HG03045 (cell line): ENCODE measurements at regions not wholly inside any gene's neighbourhood (a gene's known extent, or its start where the extent isn't known, plus 50 kb on each side); places are given as distances from the start of the nearest gene placed in this dataset.
A peak's percentile ranks its signal among the peaks of the same experiment; 100 is the strongest.
"Not testable (repeated sequence)": the region's sequence is repeated elsewhere in the genome, so short reads cannot be mapped to it uniquely, and the experiment has no call there.

Source experiments
- ATAC-seq: cut with Tn5 transposase; IDR thresholded peaks from one replicate; pipeline ENCODE4 v1.9.1; 2021; ENCODE audit warnings: mild to moderate bottlenecking, moderate library complexity; ENCODE audit not compliant: unreplicated experiment

DNA sequence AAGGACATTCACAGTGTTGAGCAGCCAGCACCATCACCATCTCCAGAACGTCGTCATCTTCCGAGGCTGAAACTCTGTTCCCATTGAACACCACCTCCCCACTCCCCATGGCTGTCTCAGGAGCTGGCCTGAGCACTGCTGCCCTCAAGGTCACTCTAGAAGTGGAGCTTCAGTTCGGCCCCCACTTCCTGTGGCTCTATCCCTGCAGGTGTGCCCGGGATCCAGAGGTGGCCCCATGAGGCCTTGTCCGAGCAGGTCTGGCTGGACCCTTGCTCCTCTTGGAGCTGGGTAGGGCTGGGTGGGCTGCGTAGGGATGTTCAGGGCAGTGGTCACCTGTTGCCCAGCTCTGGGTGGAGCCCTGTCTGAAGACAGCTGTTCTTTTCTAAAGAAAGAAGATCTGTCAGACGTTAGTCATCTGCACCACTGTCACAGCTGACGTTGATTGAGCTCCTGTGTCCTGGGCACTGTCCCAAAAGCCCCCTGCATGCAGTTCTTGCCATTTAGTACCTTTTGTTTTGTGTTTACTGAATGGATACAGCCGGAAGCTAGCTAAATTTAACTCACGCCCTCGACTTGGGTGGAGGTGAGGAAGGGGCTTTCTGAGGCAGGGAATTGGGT lies 75.5 kb upstream of the CLDN5 start:
- no peak for ATAC-seq

DNA sequence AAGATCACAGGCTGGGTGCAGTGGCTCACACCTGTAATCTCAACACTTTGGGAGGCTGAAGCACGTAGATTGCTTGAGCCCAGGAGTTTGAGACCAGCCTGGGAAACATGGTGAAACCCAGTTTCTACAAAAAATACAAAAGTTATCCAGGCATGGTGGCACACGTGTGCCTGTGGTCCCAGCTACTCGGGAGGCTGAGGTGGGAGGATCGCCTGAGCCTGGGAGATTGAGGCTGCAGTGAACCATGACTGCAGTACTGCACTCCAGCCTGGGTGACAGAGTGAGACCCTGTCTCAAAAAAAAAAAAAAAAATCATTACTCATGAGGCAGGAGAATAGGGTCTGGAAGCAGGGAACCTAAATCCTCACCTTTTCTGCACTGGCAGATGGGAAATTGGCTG lies 79.1 kb upstream of the CLDN5 start:
- not testable (repeated sequence) for ATAC-seq

GRCh38 chr22:19603767-19604166 lies 79.6 kb upstream of the CLDN5 start:
- no peak for ATAC-seq

- no peak for ATAC-seq
Measured at GRCh38 chr22:19604711-19605268, 80.6 kb upstream of the CLDN5 start.

DNA sequence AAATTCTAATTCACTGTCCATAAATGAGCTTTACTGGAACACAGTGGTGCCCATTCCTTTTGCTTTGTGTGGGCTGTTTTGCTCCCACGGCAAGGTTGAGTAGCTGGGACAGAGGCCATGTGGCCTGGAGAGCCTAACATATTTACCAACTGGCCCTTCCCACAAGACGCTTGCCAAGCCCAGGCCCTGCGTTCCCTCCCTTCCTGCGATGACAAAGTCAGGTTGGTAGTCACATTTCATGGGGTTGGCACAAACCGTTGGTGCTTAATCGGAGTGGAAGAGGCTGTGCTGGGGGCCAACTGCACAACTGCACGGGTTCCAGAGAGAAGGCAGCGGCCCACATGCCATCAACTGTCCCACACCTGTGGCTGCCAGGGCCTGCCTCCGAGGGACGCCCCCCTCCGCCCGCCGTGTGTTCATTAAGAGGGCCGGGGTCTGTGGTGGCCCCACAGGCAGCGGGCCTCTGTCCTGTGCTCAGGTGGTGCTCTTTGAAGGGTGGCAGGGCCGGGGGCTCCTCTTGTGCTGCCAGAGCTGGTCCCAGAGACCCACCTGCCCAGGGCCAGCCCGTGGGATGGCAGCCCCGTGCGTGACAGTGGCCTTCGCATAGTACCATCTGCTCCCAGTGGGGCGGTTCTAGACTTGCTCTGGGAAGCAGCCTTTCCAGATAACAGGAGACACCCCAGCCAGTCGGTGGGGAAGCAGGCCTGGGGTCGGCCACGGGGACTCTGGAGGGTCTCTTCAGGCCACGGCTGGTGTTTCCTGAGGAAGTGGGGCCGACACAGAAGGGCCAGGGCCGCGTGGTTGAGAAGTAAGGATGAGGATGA lies 81.5 kb upstream of the CLDN5 start:
- ATAC-seq: no peak

DNA sequence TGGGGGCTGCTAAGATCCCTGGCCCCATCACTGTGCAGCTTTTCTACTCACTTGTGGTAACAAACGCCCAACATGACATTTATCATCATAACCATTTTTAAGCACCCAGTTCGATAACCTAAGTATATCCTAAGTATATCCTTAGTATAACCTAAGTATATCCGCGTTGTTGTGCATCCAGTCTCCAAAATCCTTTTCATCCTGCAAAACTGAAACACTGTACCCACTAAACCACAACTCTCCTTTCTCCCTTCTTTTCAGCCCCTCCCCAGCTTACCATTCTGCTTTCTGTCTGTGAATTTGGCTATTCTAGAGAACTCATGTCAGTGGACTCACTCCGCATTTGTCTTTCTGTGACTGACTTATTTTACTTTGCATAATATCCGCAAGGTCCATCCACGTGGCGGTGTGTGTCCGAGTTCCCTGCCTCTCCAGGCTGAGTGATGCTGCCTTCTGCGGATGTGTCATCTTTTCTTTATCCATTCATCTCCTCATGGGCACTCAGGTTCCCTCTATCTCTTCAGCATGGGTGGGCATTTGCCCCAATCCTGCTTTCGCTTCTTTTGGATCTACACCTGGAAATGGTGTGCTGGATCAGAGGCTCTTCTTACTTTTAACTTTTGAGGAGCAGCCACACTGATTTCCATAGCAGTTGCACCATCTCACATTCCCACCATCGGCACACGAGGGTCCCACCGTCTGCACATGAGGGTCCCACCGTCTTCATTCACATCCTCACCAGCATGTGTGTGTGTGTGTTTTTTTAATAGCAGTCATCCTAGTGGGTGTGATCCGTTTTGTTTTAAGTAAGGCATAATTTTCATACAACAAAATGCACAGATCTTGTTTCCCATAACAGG lies 82.4 kb upstream of the CLDN5 start:
- ATAC-seq: no peak

GRCh38 chr22:19607192-19608002 lies 83.2 kb upstream of the CLDN5 start:
- ATAC-seq: no peak

GRCh38 chr22:19608003-19608690 lies 83.9 kb upstream of the CLDN5 start:
- ATAC-seq: no peak

DNA sequence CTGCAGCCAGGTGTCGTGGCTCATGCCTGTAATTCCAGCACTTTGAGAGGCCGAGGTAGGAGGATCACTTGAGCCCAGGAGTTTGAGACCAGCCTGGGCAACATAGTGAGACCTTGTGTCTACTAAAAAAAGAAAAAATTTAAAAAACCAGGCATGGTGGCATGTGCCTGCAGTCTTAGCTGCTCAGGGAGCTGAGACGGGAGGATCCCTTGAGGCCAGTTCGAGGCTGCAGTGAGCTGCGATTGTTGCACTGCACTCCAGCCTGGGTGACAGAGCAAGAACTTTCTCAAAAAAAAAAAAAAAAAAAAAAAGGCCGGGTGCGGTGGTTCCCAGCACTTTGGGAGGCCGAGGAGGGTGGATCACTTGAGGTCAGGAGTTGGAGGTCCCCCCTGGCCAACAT lies 85.5 kb upstream of the CLDN5 start:
- ATAC-seq: not testable (repeated sequence)

GRCh38 chr22:19610518-19611253 lies 86.5 kb upstream of the CLDN5 start:
- no peak for ATAC-seq

DNA sequence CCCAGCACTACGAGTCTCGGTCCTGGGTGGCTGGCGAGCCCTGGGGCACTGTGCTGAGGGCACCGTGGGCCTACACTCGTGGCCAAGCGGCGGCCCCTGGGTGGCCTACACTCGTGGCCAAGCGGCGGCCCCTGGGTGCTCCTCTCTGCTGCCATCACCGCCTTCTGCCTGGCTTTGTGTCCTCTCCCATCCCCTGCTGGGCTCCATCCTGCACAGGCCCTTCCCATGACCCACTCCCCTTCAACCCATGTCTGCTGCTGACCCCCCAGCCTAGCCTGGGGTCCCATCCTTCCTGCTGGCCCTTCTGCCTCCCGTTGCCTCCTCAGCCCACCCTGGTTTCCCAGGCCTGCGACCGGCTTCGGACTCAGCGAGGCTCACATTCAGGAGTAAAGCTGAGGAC lies 87.4 kb upstream of the CLDN5 start:
- ATAC-seq: no peak

DNA sequence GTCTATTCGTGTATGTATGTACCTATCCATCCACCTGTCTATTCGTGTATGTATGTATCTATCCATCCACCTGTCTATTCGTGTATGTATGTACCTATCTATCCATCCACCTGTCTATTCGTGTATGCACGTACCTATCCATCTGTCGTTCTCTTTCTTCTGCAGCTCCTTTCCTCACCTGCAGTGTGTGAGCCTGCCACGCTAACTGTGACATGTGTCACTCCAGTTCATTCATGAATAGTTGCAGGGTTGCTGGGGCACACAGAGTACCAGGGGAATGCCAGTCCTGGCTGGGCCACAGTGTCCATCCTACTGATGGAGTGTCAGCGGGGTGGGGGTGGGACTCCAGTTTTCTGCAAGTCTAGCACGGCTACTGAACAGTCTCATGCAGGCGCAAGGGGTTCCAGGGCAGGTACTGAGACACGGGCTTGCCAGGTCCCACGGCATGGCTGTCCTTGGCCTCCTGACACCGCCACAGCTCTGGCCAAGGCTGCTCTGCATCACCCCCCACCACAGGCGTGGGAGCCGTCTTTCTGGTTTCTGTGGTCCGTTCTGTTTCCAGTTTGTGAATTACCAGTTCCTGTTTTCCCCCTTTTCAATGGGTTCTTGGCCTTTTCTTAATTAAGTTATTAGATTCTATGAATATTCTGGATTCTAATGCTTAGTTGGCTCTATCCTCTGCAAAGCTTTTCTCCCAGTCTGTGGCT lies 88.8 kb upstream of the CLDN5 start:
- no peak for ATAC-seq

GRCh38 chr22:19614536-19614863 lies 90.3 kb upstream of the CLDN5 start:
- no peak for ATAC-seq

- no peak for ATAC-seq
Measured at GRCh38 chr22:19615001-19615461, 90.8 kb upstream of the CLDN5 start.

- no peak for ATAC-seq
Measured at GRCh38 chr22:19615867-19616581, 91.8 kb upstream of the CLDN5 start.

GRCh38 chr22:19619144-19620009 lies 94.9 kb upstream of the SEPTIN5 start:
- ATAC-seq: peak; percentile 69

DNA sequence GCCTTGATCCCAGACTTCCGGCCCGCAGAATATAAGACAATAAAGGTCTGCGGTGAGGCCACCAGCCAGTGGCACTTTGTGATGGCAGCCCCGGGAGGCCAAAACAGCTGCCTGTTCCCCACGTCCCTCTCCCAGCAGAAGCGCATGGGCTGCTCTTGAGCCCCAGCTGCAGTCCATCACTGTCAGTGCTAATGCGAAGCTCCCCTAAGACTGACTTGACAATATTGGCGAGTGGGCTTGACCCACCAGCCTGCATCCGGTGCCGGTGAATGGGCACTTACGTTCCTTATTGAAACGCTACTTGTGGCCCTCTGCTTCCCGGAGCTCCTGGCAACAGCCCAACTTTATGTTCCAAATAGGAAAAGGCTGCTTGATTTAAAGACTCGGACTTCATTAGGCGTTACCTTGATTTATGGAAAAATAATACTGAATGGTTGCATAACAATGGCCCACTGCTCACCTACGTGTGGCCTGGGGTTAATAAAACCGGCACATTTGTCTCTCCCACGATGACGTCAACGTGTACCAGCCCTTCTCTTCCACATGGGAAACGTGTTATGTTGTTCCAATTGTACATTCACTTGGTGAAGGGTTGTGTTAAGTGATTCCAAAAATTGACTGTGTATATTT lies 93.4 kb upstream of the SEPTIN5 start:
- no peak for ATAC-seq
